Superior temporal gyrus (tissue), 1 donor: ENCODE measurements at regions not wholly inside any gene's neighbourhood (a gene's known extent, or its start where the extent isn't known, plus 50 kb on each side); places are given as distances from the start of the nearest gene placed in this dataset.

ENCODE experiments used
- DNase-seq: peaks from one replicate; pipeline ENCODE4 v3.0.0-alpha.2; 2016; ENCODE audit errors: extremely low spot score

GRCh38 chr3:152054315-152054714 lies 180.9 kb downstream of the SUCNR1 start:
- no peak for DNase-seq

DNA sequence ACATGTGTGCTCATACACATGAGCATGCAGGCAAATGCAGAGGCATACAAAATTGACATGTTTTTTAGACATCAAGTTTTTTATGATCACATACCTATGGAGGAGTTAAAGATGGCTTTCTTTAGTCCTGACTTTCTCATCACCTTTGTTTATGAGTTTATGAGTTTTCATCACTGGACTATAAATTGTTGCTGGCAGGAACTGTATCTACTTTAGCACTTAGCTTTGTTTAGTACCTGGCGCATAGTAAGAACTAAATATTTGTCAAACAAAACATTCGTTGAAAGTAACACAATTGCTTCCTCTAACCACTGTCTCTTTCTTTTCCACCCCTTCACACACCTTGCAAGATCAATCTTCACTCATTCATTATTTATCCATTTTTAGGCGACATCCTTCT lies 182.6 kb downstream of the SUCNR1 start:
- DNase-seq: no peak

DNA sequence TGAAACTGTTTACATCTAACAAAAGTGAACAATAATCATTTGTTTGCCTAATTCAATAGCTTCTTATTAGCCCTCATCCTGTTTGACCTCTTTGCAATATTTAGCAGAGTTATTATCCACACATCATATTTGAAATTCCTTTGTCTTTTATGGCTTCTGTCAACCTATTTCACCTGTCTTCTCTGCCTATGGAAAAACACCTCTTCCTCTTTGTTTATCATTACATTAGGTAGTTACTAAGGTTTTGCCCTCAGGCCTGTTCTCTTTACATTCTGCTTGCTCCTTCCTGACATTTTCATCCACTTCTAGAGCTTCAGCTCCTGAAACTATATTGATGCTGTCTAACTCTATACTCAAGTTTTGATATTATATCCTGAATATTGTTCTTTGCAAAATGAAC lies 183.0 kb downstream of the SUCNR1 start:
- DNase-seq: no peak

DNA sequence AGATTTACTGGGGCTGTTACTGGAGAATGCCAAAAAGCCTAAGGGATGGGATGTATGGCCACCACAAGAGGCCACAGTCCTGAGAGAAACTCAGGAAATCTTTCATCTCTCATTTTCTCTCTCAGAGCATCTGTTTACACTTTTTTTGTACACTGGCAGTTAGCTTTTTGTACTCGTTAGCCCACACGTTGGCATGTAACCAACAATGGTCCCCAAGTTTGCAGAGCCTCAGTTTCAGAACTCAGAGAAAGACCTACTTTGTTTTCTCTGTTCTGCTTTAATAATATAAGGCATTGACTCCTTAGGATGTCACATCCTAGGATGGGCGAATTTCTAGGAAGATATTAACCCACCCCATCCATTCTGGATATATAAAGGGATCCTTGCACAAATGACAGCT lies 183.5 kb downstream of the SUCNR1 start:
- DNase-seq: no peak

- no peak for DNase-seq
Observed at GRCh38 chr3:152058856-152059255, 185.4 kb downstream of the SUCNR1 start.

DNA sequence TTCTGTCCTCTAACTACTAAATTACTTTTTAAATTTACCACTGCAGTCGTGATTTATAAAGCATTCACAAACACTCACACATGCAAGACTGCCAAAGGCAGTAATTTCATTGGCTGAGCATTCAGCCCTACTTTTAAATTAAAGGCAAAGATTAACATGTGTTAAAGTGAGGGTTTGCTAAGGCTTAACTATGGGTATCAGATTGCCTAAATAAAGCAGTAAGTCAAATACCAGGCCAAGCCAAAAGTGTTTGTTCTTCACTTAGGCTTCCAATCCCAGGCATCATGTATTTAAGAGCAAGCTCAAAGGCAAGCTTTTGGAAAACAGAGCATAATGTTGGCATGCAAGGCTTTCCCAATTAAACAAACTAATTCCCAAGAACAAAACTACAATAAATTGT lies 187.3 kb downstream of the SUCNR1 start:
- no peak for DNase-seq

- no peak for DNase-seq
Observed at GRCh38 chr3:152061296-152061695, 187.9 kb downstream of the SUCNR1 start.

GRCh38 chr3:152069871-152070270 lies 196.4 kb downstream of the SUCNR1 start:
- DNase-seq: no peak

DNA sequence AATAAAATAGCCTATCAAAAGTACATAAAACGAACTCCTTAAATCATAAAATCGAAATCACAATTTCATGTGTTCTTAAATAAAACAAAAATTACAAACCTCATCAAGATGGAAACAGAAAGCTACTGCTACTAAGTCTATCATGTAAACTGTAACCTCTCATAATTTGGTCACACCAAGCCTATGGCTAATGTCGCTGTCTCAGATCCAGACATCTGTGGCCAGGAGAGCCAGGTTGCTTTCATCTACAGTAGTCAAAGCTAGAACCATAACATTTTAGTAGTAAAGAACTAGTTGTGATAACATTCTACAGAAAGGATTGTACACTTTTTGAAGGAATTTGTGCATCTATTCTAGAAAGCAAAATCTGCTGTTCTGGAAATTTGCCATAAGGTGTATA lies 197.4 kb upstream of the MBNL1 start:
- no peak for DNase-seq

- no peak for DNase-seq
Observed at GRCh38 chr3:152071924-152072323, 196.8 kb upstream of the MBNL1 start.

GRCh38 chr3:152073267-152073666 lies 195.5 kb upstream of the MBNL1 start:
- no peak for DNase-seq

- no peak for DNase-seq
Observed at GRCh38 chr3:152076148-152076547, 192.6 kb upstream of the MBNL1 start.

DNA sequence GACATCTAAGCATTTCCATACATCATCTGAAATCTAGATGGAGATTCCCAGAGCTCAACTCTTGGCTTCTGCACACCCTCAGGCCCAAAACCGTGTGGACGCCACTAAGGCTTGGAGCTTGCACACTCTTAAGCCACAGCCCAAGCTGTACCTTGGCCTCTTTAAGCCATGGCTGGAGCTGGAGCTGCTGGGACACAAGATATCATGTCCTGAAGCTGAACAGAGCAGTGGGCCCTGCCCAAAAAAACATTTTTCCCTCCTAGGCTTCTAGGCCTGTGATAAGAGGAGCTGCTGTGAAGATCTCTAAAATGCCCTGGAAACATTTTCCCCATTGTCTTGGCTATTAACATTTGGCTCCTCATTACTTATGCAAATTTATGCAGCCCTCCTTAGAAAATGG lies 188.7 kb upstream of the MBNL1 start:
- no peak for DNase-seq

DNA sequence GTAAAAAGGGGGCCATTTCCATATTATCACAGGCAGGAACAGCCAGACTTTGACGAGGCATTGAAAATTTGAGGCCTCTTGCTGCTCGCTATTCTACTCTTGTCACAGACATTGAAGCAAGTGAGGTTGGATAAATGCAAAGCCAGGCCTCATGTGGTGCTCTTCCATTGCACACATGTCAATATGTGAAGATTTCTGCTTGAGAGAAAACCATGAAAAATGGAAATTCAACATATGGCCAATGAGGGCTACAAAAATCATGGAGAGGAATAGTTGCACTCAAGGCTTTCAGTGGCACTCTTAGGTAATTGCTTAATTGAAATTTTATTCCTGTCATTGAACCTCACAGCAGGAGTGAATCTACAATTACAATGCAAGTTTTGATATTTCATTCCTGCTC lies 185.6 kb upstream of the MBNL1 start:
- no peak for DNase-seq

DNA sequence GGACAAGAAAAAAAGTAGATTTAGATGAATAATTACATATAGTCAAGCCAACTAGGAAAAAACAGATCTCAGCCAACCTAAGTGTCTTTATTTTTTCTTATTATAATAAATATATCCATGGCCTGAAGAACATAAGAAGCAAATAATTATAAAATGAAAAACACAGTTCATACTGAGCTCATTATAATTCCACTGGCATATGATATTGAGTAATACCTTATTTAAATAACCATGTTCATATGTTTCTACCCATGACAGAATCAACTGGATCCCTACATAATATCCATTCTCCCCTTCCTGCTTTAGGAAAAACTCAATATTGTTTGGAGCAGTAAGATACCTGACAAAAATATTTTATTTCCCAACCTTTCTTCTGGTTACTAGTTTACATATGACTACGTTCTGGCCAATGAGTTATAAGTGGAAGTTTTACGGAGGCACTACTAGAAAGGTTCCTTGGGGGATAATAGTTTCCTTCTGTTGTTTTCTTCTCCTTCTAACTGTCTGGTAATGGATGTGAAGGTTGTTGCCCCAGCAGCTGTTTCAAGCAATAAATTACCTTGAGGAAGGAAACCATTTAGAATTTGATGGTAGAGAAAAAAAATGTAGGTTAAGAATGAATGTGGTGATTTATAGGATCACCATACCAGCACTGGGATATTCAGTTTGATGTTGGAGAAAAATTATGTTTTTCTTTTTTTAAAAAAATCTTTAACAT lies 184.1 kb upstream of the MBNL1 start:
- DNase-seq: no peak

GRCh38 chr3:152087153-152087552 lies 181.6 kb upstream of the MBNL1 start:
- DNase-seq: no peak

- DNase-seq: no peak
Observed at GRCh38 chr3:152089528-152089927, 179.2 kb upstream of the MBNL1 start.

DNA sequence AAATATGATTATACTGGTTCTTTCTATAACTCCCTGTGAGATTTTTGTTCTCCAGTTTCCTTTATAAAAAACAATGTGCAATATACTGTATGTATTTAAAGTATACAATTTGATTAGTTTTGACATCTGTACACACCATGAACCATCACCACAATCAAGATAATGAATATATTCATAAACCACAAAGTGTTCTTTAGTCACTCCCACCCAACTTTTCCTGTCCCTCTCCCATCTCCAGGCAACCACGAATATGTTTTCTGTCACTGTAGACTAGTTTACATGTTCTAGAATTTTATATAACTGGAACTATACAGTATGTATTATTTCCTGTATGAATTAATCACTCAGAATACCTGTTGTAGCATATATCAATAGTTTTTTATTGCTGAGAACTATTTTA lies 177.0 kb upstream of the MBNL1 start:
- no peak for DNase-seq

DNA sequence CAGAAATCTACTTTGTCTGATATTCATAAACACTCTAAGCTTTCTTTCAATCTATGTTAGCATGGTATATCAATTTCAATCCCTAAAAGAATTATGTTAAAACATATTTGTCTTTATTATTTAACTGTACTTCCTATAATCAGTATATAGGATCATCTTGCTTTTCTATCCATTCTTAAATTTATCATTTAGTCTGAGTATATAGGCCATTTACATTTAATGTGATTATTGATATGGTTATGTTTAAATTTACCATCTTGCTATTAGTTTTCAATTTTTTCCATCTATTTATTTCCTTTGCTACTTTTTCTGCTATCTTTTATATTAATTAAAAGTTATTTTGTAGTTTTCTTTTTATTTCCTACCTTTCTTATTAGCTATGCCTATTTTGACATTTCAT lies 174.8 kb upstream of the MBNL1 start:
- DNase-seq: no peak

DNA sequence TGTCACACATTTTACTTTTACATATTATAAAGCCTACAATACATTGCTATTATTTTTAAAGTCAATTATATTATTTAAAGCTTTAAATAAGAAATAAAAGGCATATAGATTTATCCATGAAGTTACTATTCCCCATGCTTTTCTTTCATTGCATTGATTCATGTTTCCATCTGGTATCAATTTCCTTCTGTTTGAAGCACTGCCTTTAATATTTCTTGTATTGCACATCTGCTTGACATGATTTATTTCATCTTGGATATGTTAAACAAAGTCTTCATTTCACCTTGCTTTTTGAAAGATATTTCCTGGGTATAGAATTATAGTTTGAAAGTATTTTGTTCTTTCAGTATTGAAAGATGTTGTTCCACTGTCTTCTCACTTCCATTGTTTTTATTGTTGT lies 174.3 kb upstream of the MBNL1 start:
- DNase-seq: no peak

DNA sequence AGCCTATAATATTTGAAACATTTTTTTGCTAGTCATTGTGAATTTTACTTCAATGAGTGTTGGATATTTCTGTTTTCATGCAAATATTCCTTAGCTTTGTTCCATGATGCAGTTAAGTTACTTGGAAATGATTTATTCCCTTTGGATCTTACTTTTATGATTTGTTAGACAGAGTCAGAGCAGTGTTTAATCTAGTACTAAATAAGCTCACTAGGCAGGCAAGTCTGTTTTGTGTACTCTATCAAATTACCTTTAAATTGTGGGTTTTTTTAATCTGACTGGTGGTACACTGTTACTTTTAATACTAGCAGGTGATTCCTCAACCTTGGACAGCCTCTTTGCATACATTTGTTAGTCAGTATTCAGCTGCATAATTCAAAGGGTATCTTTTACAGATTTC lies 173.3 kb upstream of the MBNL1 start:
- no peak for DNase-seq

DNA sequence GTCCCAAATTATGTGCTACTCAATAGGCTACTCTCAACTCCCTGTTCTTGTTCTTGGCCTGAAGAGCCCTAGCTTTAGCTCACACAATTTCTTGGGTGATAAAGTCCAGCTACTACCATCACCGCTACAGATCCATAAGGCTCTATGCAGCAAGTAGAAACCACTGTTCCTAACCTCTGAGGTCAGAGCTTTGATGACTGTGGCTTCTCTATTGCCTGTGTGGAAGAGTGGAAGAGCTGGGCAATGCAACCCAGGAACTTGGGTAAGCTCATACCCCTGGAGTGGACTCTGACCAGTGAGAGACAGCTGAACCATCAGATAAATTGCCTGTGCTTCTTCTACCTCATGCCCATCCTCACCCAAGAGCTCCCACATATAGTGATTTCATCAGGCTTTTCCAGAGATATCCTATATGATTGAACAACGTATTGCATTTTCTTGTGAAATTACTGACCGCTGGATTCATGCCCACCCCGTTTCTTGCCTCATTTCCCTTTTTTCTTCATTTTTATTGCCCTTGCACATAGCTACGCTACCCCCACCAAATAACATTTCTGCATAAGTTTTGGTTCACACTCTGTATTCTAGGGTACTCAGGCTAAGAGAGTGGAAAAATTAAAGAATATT lies 172.3 kb upstream of the MBNL1 start:
- DNase-seq: no peak

- DNase-seq: no peak
Observed at GRCh38 chr3:152097120-152097519, 171.6 kb upstream of the MBNL1 start.

GRCh38 chr3:152097770-152098169 lies 171.0 kb upstream of the MBNL1 start:
- DNase-seq: no peak
